Adrenal gland (tissue), 5 donors: ENCODE measurements at regions not wholly inside any gene's neighbourhood (a gene's known extent, or its start where the extent isn't known, plus 50 kb on each side); places are given as distances from the start of the nearest gene placed in this dataset.

Source experiments
- POLR2A ChIP-seq, 2 donors: fragments of 450-650 bp; IDR thresholded peaks; one replicate each; pipeline ENCODE4 v1.6.1; 2017; ENCODE audit warnings: antibody characterized with exemption in 2 of 2, mild to moderate bottlenecking in 2 of 2, moderate library complexity in 1 of 2
- TF ChIP-seq, protein P1 (sequence below), 6 experiments: fragments of 450-650 bp in 4 of 6; fragments of 200-600 bp in 2 of 6; sonication (generic) in 1 of 6; IDR thresholded peaks; 1 replicate in 5 of 6; 2 replicates in 1 of 6; pipeline versions ENCODE4 v1.5.1 to v1.8.0; 2016 to 2021; ENCODE audit warnings: antibody characterized with exemption in 6 of 6, mild to moderate bottlenecking in 2 of 6, moderate library complexity in 1 of 6
- donor health status: DM: no; HTN: no; CAD: no.

DNA sequence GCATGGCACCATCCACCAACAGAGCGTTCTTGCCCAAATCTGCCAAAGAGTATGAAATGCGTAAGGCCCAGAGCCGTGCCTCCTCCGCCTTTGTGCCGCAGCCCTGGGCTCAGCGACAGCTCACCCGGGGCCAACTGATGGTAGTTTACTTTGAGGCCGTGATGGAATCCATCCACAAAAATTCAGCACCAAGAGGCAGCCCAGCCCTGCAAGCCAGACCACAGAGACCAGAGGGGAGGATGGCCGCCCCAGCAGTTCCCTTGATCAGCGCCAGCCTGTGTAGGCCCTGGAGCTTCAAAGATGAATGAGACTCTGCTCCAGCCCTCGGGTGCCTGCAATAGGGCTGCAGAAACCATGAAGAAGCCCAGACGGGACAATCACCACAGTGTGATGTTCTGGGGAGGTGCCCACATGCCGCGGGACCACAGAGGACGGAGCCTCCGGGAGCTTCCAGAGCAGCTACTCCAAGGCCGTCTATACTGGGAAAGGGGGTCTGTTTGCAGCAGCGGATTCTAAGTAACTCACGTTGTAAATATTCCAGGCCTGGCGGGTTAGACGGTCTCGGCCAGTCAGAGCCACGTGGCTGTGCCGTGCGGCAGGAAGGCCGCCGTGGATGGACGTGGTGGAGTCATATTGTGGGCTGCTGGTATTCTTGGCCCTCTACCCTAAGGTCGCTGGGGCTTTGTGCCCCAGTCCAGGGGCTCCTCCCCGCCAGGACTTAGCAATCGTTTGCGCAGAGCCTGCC, 80.3 kb downstream of the RBFOX3 start:
- no peak for TF ChIP-seq POLR2A (IDR thresholded peaks at IDR 0.05)
- TF ChIP-seq, protein P1, sequence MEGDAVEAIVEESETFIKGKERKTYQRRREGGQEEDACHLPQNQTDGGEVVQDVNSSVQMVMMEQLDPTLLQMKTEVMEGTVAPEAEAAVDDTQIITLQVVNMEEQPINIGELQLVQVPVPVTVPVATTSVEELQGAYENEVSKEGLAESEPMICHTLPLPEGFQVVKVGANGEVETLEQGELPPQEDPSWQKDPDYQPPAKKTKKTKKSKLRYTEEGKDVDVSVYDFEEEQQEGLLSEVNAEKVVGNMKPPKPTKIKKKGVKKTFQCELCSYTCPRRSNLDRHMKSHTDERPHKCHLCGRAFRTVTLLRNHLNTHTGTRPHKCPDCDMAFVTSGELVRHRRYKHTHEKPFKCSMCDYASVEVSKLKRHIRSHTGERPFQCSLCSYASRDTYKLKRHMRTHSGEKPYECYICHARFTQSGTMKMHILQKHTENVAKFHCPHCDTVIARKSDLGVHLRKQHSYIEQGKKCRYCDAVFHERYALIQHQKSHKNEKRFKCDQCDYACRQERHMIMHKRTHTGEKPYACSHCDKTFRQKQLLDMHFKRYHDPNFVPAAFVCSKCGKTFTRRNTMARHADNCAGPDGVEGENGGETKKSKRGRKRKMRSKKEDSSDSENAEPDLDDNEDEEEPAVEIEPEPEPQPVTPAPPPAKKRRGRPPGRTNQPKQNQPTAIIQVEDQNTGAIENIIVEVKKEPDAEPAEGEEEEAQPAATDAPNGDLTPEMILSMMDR (IDR thresholded peaks at IDR 0.05), result no peak
